ENCODE measurements at regions not wholly inside any gene's neighbourhood (a gene's known extent, or its start where the extent isn't known, plus 50 kb on each side); places are given as distances from the start of the nearest gene placed in this dataset.

DNA sequence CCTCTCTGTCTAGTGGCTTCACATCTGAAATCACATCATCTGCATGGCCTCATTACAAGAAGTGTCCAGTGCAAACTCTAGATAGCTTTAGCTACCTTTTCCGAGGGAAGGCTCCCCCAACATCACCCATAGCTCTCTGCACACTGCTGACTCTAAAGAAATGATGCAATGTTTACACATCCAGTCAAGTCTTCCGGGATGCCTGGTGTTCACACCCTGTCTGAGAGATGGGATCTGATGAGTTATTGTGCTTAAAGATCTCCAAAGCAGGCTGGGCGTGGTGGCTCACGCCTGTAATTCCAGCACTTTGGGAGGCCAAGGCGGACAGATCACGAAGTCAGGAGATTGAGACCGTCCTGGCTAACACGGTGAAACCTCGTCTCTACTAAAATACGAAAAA lies 404.6 kb upstream of the IRAK1BP1 start:
- no peak overlapping the region for H3K4me3 ChIP-seq (ENCODE audit: low read length)
- TF ChIP-seq, protein P1, sequence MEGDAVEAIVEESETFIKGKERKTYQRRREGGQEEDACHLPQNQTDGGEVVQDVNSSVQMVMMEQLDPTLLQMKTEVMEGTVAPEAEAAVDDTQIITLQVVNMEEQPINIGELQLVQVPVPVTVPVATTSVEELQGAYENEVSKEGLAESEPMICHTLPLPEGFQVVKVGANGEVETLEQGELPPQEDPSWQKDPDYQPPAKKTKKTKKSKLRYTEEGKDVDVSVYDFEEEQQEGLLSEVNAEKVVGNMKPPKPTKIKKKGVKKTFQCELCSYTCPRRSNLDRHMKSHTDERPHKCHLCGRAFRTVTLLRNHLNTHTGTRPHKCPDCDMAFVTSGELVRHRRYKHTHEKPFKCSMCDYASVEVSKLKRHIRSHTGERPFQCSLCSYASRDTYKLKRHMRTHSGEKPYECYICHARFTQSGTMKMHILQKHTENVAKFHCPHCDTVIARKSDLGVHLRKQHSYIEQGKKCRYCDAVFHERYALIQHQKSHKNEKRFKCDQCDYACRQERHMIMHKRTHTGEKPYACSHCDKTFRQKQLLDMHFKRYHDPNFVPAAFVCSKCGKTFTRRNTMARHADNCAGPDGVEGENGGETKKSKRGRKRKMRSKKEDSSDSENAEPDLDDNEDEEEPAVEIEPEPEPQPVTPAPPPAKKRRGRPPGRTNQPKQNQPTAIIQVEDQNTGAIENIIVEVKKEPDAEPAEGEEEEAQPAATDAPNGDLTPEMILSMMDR (conservative IDR thresholded peaks at IDR 0.05; ENCODE audit: low read depth, low read length): no peak
- no peak for DNase-seq (ENCODE audit: low read depth)

DNA sequence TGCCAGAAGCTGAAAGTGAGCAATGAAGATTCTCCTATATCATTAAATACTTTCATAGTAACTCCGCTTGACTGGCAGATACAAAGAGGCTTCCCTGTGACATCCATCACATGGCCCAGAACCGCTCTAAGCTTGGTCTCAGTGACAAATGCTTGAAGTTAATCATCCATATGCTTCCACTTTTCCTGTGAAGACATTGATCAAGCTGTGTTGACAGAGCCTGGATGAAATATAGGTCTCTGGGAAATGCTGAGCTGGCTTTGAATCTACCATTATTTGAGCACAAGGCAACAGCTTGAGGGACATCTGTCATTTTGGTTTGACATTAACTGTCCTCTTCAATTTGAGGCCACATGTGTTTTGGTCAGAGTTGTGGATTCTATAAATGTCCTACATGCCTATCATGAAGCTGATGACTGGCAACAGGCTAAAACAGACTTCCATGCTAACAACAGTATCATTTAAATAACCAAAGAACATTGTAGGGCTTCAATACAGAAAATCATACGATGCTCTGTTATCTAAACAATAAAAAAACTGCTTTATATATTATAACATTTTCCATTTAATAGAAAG lies 402.2 kb upstream of the IRAK1BP1 start:
- TF ChIP-seq, protein P1 (conservative IDR thresholded peaks at IDR 0.05; ENCODE audit: low read depth, low read length): no peak
- no peak overlapping the region for H3K4me3 ChIP-seq (ENCODE audit: low read length)
- DNase-seq (ENCODE audit: low read depth): no peak

DNA sequence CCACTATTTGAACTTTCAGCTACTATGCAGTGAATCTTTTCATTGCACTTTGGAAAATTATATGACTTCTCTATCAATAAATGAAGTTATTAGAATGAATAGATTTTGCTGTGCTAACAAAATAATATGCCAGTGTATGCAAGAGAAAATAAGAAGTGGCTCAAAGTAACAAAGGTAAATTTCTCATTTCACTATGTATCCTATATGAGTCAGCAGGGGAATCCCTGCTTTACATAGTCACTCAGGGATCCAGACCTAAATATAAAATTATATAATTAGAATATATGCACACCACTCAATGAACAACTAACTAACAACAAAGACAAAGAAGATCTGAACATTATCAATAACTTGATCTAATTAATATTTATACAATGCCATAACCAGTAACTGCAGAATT lies 390.8 kb upstream of the IRAK1BP1 start:
- TF ChIP-seq, protein P1 (conservative IDR thresholded peaks at IDR 0.05; ENCODE audit: low read depth, low read length): no peak
- DNase-seq (ENCODE audit: low read depth): no peak
- no peak overlapping the region for H3K4me3 ChIP-seq (ENCODE audit: low read length)

DNA sequence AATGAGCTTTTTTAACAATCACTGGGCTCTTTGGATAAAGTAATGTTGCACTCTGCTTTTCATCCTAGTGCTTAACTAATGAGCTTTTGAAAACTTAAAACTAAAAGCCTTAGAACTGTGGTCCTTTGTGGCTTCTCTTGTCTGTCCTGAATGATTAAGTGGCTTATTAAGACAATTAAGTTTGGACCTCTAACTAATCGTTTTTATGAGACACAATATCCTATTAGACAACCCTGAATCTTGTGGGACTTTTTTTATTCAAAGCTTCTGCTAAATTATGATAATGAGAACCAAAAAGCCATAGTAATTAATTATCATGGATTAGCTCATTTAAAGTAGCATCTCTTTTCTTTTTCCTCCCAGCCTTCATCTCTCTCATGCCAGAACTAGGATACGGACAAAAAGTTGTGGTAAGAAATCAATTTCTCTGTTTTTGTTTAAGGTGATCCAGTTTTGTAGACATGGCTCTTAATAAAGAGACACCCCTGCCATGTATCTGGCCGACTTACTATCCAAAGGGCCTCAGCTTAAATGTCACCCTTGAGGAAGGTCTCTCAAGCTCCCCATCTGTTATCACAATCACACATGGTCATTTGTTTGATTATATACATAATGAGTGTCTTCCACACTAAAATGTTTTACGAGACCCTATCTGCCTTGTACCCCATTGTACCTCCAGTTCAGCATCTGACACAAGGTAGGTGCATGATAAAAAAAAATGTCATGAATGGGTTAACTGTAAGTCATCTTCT lies 384.4 kb upstream of the IRAK1BP1 start:
- DNase-seq (ENCODE audit: low read depth): no peak
- TF ChIP-seq, protein P1 (conservative IDR thresholded peaks at IDR 0.05; ENCODE audit: low read depth, low read length): no peak
- H3K4me3 ChIP-seq (ENCODE audit: low read length): no peak overlapping the region

DNA sequence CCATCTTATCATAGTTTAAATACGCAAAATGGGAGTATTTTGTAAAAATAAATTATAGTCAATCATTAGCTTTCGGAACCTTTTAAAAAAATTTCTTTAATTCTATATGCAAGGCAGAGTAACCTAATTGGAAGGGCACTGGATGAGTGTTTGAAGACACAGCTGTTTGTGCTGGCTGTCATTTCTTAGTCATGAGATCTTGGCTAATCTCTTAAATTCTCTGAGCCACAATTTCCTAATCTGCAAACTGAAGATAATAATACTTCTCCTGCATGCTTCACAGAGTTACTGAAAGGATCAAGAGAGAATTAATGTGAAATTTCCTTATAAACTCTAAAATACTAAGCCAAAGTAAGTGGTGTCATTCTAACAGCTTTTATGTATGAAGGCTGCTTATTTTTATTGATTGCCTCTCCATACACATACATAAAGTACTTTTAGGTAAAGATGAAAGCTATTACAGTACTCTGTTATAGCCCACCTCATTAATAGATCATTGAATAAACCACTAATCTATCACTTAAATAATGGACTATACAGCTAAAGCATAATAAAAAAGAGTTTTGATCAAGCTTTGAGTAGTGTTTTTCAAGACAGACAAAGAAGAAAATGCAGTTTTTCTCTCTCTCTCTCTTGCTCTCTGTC lies 383.7 kb upstream of the IRAK1BP1 start:
- TF ChIP-seq, protein P1 (conservative IDR thresholded peaks at IDR 0.05; ENCODE audit: low read depth, low read length): no peak
- no peak for DNase-seq (ENCODE audit: low read depth)
- no peak overlapping the region for H3K4me3 ChIP-seq (ENCODE audit: low read length)

DNA sequence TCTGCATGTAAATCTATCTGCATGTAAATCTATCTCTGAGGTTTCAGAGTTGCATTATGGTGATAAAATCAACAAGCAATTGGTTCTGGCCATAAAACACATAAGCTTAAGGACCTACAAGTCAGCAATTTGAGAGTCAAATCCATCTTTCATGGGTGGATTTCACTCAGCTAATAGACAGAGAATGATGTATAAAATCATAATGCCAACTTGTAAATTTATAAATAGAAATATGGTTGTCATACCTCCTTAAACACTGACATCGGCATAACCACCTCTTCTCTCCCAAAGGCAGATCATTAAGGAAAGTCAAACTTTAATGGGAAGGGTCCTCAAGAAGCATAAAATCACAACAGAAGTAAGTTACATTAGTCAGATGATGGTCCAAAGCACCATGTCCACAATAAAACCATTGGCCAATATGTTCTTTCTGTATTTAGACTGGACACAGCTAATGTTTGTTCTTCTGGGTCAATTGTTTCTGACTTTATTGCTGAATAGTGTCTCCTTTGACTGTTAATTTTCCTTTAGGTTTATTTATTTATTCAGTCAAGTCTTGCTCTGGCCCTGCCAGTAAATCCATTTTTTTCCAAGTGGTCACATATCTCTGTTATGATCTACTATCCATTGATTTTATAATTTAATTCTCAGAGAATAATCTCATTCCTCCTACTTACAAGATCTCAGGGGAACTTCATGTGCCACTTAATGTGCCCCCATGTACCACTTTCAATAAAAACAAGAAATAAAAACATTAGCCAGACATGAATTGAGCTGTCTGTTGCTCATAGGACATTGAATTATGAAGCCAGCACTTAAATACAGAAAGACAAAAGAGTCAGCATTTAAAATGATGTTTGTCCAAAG lies 382.9 kb upstream of the IRAK1BP1 start:
- no peak for DNase-seq (ENCODE audit: low read depth)
- TF ChIP-seq, protein P1 (conservative IDR thresholded peaks at IDR 0.05; ENCODE audit: low read depth, low read length): no peak

More for the DNA sequence above, 382.9 kb upstream of the IRAK1BP1 start:
- no peak overlapping the region for H3K4me3 ChIP-seq (ENCODE audit: low read length)

Measured in retinal pigment epithelial cell (primary cell).